ENCODE measurements at regions not wholly inside any gene's neighbourhood (a gene's known extent, or its start where the extent isn't known, plus 50 kb on each side); places are given as distances from the start of the nearest gene placed in this dataset.

- no peak for ATAC-seq
- TF ChIP-seq POU6F1 (CRISPR knock-in tag; IDR thresholded peaks at IDR 0.05; ENCODE audit: borderline replicate concordance, low read depth): no peak
- no peak for TF ChIP-seq SNAI2 (CRISPR knock-in tag; IDR thresholded peaks at IDR 0.05)
- TF ChIP-seq CSRNP3 (CRISPR knock-in tag; IDR thresholded peaks at IDR 0.05): no peak
- no peak for TF ChIP-seq CSDC2 (CRISPR knock-in tag; IDR thresholded peaks at IDR 0.05)
- TF ChIP-seq ZC3H10 (CRISPR knock-in tag; IDR thresholded peaks at IDR 0.05): no peak
- TF ChIP-seq ZNF565 (CRISPR knock-in tag; conservative IDR thresholded peaks at IDR 0.05; ENCODE audit: low read depth): no peak
- no peak for TF ChIP-seq TCF4 (CRISPR knock-in tag; IDR thresholded peaks at IDR 0.05; ENCODE audit: borderline replicate concordance)
Measured at GRCh38 chr15:96790004-96790403, 459.5 kb downstream of the NR2F2 start.

GRCh38 chr15:96792216-96792615, 461.7 kb downstream of the NR2F2 start:
- TF ChIP-seq ZNF565 (CRISPR knock-in tag; conservative IDR thresholded peaks at IDR 0.05; ENCODE audit: low read depth) (no peak), ISL1 (CRISPR knock-in tag; IDR thresholded peaks at IDR 0.05) (no peak), CSDC2 (CRISPR knock-in tag; IDR thresholded peaks at IDR 0.05) (no peak), GLIS3 (CRISPR knock-in tag; IDR thresholded peaks at IDR 0.05) (no peak), ZNF8 (CRISPR knock-in tag; IDR thresholded peaks at IDR 0.05) (no peak), CREB5 (CRISPR knock-in tag; IDR thresholded peaks at IDR 0.05; ENCODE audit: low read depth) (no peak), OSR1 (CRISPR knock-in tag; IDR thresholded peaks at IDR 0.05) (no peak), RARB (CRISPR knock-in tag; IDR thresholded peaks at IDR 0.05) (no peak), ZFP3 (CRISPR knock-in tag; IDR thresholded peaks at IDR 0.05) (no peak), ARNTL (CRISPR knock-in tag; IDR thresholded peaks at IDR 0.05; ENCODE audit: borderline replicate concordance, low read depth) (no peak), ESRRG (CRISPR knock-in tag; IDR thresholded peaks at IDR 0.05) (no peak), SNAI2 (CRISPR knock-in tag; IDR thresholded peaks at IDR 0.05) (no peak), CSRNP3 (CRISPR knock-in tag; IDR thresholded peaks at IDR 0.05) (no peak), ZC3H10 (CRISPR knock-in tag; IDR thresholded peaks at IDR 0.05) (no peak), TSHZ2 (CRISPR knock-in tag; IDR thresholded peaks at IDR 0.05) (no peak), ZFP30 (CRISPR knock-in tag; IDR thresholded peaks at IDR 0.05) (no peak)
- no peak for ATAC-seq

GRCh38 chr15:96796841-96797240, 466.3 kb downstream of the NR2F2 start:
- no peak for ATAC-seq
- TF ChIP-seq CREB5 (CRISPR knock-in tag; IDR thresholded peaks at IDR 0.05; ENCODE audit: low read depth) (no peak), CSRNP3 (CRISPR knock-in tag; IDR thresholded peaks at IDR 0.05) (no peak), BACH2 (CRISPR knock-in tag; IDR thresholded peaks at IDR 0.05; ENCODE audit: borderline replicate concordance) (no peak), ZNF70 (CRISPR knock-in tag; IDR thresholded peaks at IDR 0.05) (no peak), TOX (CRISPR knock-in tag; IDR thresholded peaks at IDR 0.05; ENCODE audit: borderline replicate concordance) (no peak), POU6F1 (CRISPR knock-in tag; IDR thresholded peaks at IDR 0.05; ENCODE audit: borderline replicate concordance, low read depth) (no peak), ZFP3 (CRISPR knock-in tag; IDR thresholded peaks at IDR 0.05) (no peak)

Data from SK-N-SH treated with all-trans-retinoic acid at 6 μM for 48 hours (cell line).